Keratinocyte (primary cell): ENCODE measurements at regions not wholly inside any gene's neighbourhood (a gene's known extent, or its start where the extent isn't known, plus 50 kb on each side); places are given as distances from the start of the nearest gene placed in this dataset.

Experiments used
- DNase-seq: peaks from one replicate; pipeline ENCODE4 v3.0.0-alpha.2; 2011; ENCODE audit warnings: low read depth, missing footprints, low spot score
- FAIRE-seq: peaks from 2 replicates; lab custom pipeline; 2011; peaks lifted over from hg19 to GRCh38; lab: Jason Lieb, UNC
- H2AFZ ChIP-seq: 2 replicates; pipeline ENCODE4 v1.6.0; 2012; ENCODE audit warnings: low read length, control low read depth, inconsistent platforms; ENCODE audit not compliant: control insufficient read depth
- H3K27ac ChIP-seq: 2 replicates; pipeline ENCODE4 v1.5.1; 2011; ENCODE audit warnings: low read length; ENCODE audit not compliant: control insufficient read depth, insufficient read depth
- H3K27me3 ChIP-seq: 3 replicates; pipeline ENCODE4 v1.6.0; 2011; ENCODE audit warnings: low read length; ENCODE audit not compliant: control insufficient read depth, insufficient read depth; ENCODE audit errors: extremely low read depth
- H3K36me3 ChIP-seq, 2 experiments: 2 replicates in 1 of 2; 3 replicates in 1 of 2; pipeline ENCODE4 v1.5.1; 2011; ENCODE audit warnings: low read length in 2 of 2, mild to moderate bottlenecking in 1 of 2; ENCODE audit not compliant: control insufficient read depth in 2 of 2, insufficient read depth in 2 of 2; ENCODE audit errors: extremely low read depth in 1 of 2
- H3K4me1 ChIP-seq: 3 replicates; pipeline ENCODE4 v1.5.1; 2011; ENCODE audit warnings: low read length; ENCODE audit not compliant: control insufficient read depth, insufficient read depth; ENCODE audit errors: extremely low read depth
- H3K4me2 ChIP-seq: 3 replicates; pipeline ENCODE4 v1.6.0; 2011; ENCODE audit warnings: low read depth, low read length; ENCODE audit not compliant: control insufficient read depth, insufficient read depth; ENCODE audit errors: extremely low read depth
- H3K4me3 ChIP-seq, 3 experiments: fragments of 200-600 bp in 1 of 3; sonication (generic) in 1 of 3; 2 replicates in 2 of 3; 3 replicates in 1 of 3; pipeline ENCODE4 v1.5.1; 2011 to 2016; ENCODE audit warnings: low read length in 3 of 3, mild to moderate bottlenecking in 3 of 3, control low read depth in 2 of 3, inconsistent platforms in 1 of 3, low read depth in 1 of 3, mixed read lengths in 1 of 3, mixed run types in 1 of 3, moderate library complexity in 1 of 3; ENCODE audit not compliant: control insufficient read depth in 2 of 3, insufficient read depth in 2 of 3; ENCODE audit errors: extremely low read depth in 1 of 3
- H3K79me2 ChIP-seq: 2 replicates; pipeline ENCODE4 v1.6.0; 2012; ENCODE audit warnings: low read length; ENCODE audit not compliant: control insufficient read depth, insufficient read depth
- H3K9ac ChIP-seq: 3 replicates; pipeline ENCODE4 v1.6.0; 2011; ENCODE audit warnings: low read length; ENCODE audit not compliant: control insufficient read depth, insufficient read depth; ENCODE audit errors: extremely low read depth
- H3K9me1 ChIP-seq: 3 replicates; pipeline ENCODE4 v1.6.0; 2011; ENCODE audit warnings: low read length; ENCODE audit not compliant: control insufficient read depth, insufficient read depth; ENCODE audit errors: extremely low read depth
- H3K9me3 ChIP-seq: 2 replicates; pipeline ENCODE4 v1.5.1; 2012; ENCODE audit warnings: low read depth, low read length; ENCODE audit not compliant: control insufficient read depth
- H4K20me1 ChIP-seq: 3 replicates; pipeline ENCODE4 v1.6.0; 2011; ENCODE audit warnings: low read length; ENCODE audit not compliant: control insufficient read depth, insufficient read depth; ENCODE audit errors: extremely low read depth
- EZH2 ChIP-seq: IDR thresholded peaks from one replicate; pipeline ENCODE4 v1.6.1; 2012; ENCODE audit warnings: inconsistent platforms, mild to moderate bottlenecking, low read length, moderate library complexity
- dilution Hi-C: fragments of 300-500 bp; cut with MboI; formaldehyde crosslinking; loops from one replicate; pipeline ENCODE4 v1.7.0; 2020; ENCODE audit warnings: low sequenced_read_pairs; ENCODE audit not compliant: extremely low pct_ligation_motif_present
- TF ChIP-seq, protein P1 (sequence below), 3 experiments: IDR thresholded peaks in 1 of 3; conservative IDR thresholded peaks in 1 of 3; optimal IDR thresholded peaks in 1 of 3; 2 replicates in 2 of 3; 3 replicates in 1 of 3; pipeline versions ENCODE3 to v1.5.1; 2011; ENCODE audit warnings: low read length in 3 of 3, mild to moderate bottlenecking in 3 of 3, moderate library complexity in 2 of 3, control low read depth in 1 of 3, inconsistent platforms in 1 of 3; ENCODE audit not compliant: insufficient read depth in 2 of 3; ENCODE audit errors: extremely low read depth in 1 of 3

DNA sequence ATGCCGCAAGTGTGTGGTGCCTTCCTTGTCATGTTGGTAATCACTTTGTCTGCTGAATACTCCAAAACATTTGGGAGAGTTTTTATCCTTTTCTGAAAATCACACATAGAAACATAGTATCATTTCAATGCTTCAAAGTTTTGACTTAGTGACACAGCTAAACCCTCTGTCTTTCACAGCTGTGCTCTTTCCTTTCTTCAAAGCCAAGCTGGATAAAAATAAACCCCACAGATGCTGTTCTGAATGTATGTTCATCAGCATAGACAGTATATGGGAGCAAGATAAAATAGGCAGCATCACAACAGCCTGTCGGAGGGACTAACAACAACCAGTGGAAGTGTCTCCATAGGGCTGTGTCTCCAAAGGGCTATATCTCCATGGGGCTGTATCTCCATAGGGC, 331.3 kb upstream of the DCC start:
- Histone ChIP-seq H3K27ac (no peak overlapping the region), H3K27me3 (no peaks in the 10 kb centered on the region), H3K4me1 (no peaks in the 10 kb centered on the region), H3K9me1 (no peaks in the 10 kb centered on the region), H2AFZ (no peak overlapping the region), H3K9me3 (no peaks in the 10 kb centered on the region), H4K20me1 (no peaks in the 10 kb centered on the region), H3K9ac (no peak overlapping the region), H3K4me3 (no peak overlapping the region), H3K4me2 (no peak overlapping the region), H3K79me2 (no peaks in the 10 kb centered on the region), H3K36me3 (no peaks in the 10 kb centered on the region)
- dilution Hi-C loops = no loop called here
- FAIRE-seq (no peak), DNase-seq (no peak)
- no peak for TF ChIP-seq EZH2
- TF ChIP-seq, protein P1, sequence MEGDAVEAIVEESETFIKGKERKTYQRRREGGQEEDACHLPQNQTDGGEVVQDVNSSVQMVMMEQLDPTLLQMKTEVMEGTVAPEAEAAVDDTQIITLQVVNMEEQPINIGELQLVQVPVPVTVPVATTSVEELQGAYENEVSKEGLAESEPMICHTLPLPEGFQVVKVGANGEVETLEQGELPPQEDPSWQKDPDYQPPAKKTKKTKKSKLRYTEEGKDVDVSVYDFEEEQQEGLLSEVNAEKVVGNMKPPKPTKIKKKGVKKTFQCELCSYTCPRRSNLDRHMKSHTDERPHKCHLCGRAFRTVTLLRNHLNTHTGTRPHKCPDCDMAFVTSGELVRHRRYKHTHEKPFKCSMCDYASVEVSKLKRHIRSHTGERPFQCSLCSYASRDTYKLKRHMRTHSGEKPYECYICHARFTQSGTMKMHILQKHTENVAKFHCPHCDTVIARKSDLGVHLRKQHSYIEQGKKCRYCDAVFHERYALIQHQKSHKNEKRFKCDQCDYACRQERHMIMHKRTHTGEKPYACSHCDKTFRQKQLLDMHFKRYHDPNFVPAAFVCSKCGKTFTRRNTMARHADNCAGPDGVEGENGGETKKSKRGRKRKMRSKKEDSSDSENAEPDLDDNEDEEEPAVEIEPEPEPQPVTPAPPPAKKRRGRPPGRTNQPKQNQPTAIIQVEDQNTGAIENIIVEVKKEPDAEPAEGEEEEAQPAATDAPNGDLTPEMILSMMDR (optimal IDR thresholded peaks at IDR 0.05 in 1 of 3, IDR thresholded peaks at IDR 0.05 in 1 of 3, conservative IDR thresholded peaks at IDR 0.05 in 1 of 3; ENCODE audit: extremely low read depth in 1 of 3, insufficient read depth in 2 of 3, low read length in 3 of 3) = no peak

DNA sequence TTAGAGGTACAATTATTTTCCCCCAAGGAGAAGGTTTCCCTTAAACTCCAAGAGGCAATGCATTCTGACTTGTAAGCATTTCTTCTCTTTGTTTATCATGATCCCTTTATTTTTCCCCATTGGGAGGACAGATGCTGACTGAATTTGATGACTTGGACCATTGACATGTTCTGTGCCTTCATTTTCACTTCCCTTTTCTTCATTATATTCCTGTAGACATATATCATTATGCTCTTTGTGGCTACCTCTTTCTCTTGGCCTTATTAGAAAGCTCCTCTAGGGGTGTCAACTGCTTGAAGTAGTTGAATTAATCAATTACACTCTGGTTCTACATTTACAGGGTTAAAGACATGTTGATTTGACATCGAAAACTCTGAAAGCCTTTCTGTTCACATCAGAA, 330.0 kb upstream of the DCC start:
- no peaks in the 10 kb centered on the region for H3K4me1 ChIP-seq
- no peaks in the 10 kb centered on the region for H3K36me3 ChIP-seq
- no peaks in the 10 kb centered on the region for H3K27me3 ChIP-seq
- no peak overlapping the region for H3K4me3 ChIP-seq
- dilution Hi-C loops = no loop called here
- no peak overlapping the region for H3K9ac ChIP-seq
- H3K4me2 ChIP-seq = no peak overlapping the region
- no peak for TF ChIP-seq EZH2
- TF ChIP-seq, protein P1 (optimal IDR thresholded peaks at IDR 0.05 in 1 of 3, IDR thresholded peaks at IDR 0.05 in 1 of 3, conservative IDR thresholded peaks at IDR 0.05 in 1 of 3; ENCODE audit: extremely low read depth in 1 of 3, insufficient read depth in 2 of 3, low read length in 3 of 3) = no peak
- H4K20me1 ChIP-seq = no peaks in the 10 kb centered on the region
- no peaks in the 10 kb centered on the region for H3K79me2 ChIP-seq
- H3K27ac ChIP-seq = no peak overlapping the region
- H2AFZ ChIP-seq = no peak overlapping the region
- no peak for FAIRE-seq
- no peak for DNase-seq
- H3K9me3 ChIP-seq = no peaks in the 10 kb centered on the region
- no peaks in the 10 kb centered on the region for H3K9me1 ChIP-seq
